HG03039 (cell line): ENCODE measurements at regions not wholly inside any gene's neighbourhood (a gene's known extent, or its start where the extent isn't known, plus 50 kb on each side); places are given as distances from the start of the nearest gene placed in this dataset.

Source experiments
- ATAC-seq: cut with Tn5 transposase; IDR thresholded peaks from one replicate; pipeline ENCODE4 v1.9.1; 2021; ENCODE audit warnings: mild to moderate bottlenecking, moderate library complexity; ENCODE audit not compliant: unreplicated experiment

- ATAC-seq: no peak
These were observed 162.4 kb upstream of the GYPA start for GRCh38 chr4:144302704-144303536.

GRCh38 chr4:144304025-144304424 lies 163.5 kb upstream of the GYPA start:
- no peak for ATAC-seq

GRCh38 chr4:144310535-144310934 lies 170.0 kb upstream of the GYPA start:
- no peak for ATAC-seq

GRCh38 chr4:144313370-144313769 lies 172.9 kb upstream of the GYPA start:
- no peak for ATAC-seq

GRCh38 chr4:144316869-144317268 lies 176.4 kb upstream of the GYPA start:
- peak; percentile 71 for ATAC-seq

GRCh38 chr4:144318797-144319196 lies 178.3 kb upstream of the GYPA start:
- ATAC-seq: no peak

GRCh38 chr4:144336633-144337032 lies 196.1 kb upstream of the GYPA start:
- no peak for ATAC-seq

- ATAC-seq: no peak
These were observed 197.6 kb upstream of the GYPA start for GRCh38 chr4:144338148-144338547.

- ATAC-seq: no peak
These were observed 198.3 kb upstream of the GYPA start for GRCh38 chr4:144338834-144339233.

GRCh38 chr4:144340931-144341330 lies 200.4 kb upstream of the GYPA start:
- peak; percentile 58 for ATAC-seq

GRCh38 chr4:144342949-144343760 lies 202.6 kb upstream of the GYPA start:
- ATAC-seq: no peak

- no peak for ATAC-seq
These were observed 206.6 kb upstream of the GYPA start for GRCh38 chr4:144347121-144347520.

- no peak for ATAC-seq
These were observed 210.2 kb upstream of the GYPA start for GRCh38 chr4:144350706-144351105.

GRCh38 chr4:144351306-144351705 lies 210.8 kb upstream of the GYPA start:
- no peak for ATAC-seq

GRCh38 chr4:144353292-144353691 lies 212.8 kb upstream of the GYPA start:
- no peak for ATAC-seq

GRCh38 chr4:144355811-144356757 lies 215.6 kb upstream of the GYPA start:
- ATAC-seq: peak; percentile 96

- ATAC-seq: no peak
These were observed 216.4 kb upstream of the GYPA start for GRCh38 chr4:144356941-144357381.

- ATAC-seq: no peak
These were observed 217.5 kb upstream of the GYPA start for GRCh38 chr4:144357975-144358374.

- ATAC-seq: no peak
These were observed 219.8 kb upstream of the GYPA start for GRCh38 chr4:144360146-144360793.

GRCh38 chr4:144362366-144362765 lies 221.8 kb upstream of the GYPA start:
- ATAC-seq: no peak
